Upper lobe of left lung (tissue), 6 donors: ENCODE measurements at regions not wholly inside any gene's neighbourhood (a gene's known extent, or its start where the extent isn't known, plus 50 kb on each side); places are given as distances from the start of the nearest gene placed in this dataset.
"Not testable (repeated sequence)": the region's sequence is repeated elsewhere in the genome, so short reads cannot be mapped to it uniquely, and the experiment has no call there.

Experiments
- ATAC-seq, 2 donors: fragments of 200-7000 bp; cut with Tn5 transposase; one replicate each; pipeline ENCODE4 v1.9.1; 2022; ENCODE audit warnings: mild to moderate bottlenecking in 2 of 2, moderate library complexity in 2 of 2; ENCODE audit not compliant: low FRiP score in 2 of 2
- DNase-seq, 2 donors: peaks; one replicate each; pipeline ENCODE4 v3.0.0-alpha.2; 2019 to 2020
- H3K27ac ChIP-seq, 4 donors: fragments of 200-600 bp; sonication (generic); one replicate each; pipeline ENCODE4 v1.5.1; 2016 to 2019
- H3K27me3 ChIP-seq, 4 donors: fragments of 200-600 bp; sonication (generic); one replicate each; pipeline ENCODE4 v1.5.1; 2017 to 2019
- H3K36me3 ChIP-seq, 4 donors: fragments of 200-600 bp; sonication (generic); one replicate each; pipeline ENCODE4 v1.5.1; 2016 to 2019
- H3K4me1 ChIP-seq, 4 donors: fragments of 200-600 bp; sonication (generic); one replicate each; pipeline ENCODE4 v1.5.1; 2018 to 2019
- H3K4me3 ChIP-seq, 4 donors: fragments of 200-600 bp; sonication (generic); one replicate each; pipeline ENCODE4 v1.5.1; 2017 to 2019; ENCODE audit warnings: mild to moderate bottlenecking in 2 of 4, moderate library complexity in 1 of 4
- H3K9me3 ChIP-seq, 4 donors: fragments of 200-600 bp; sonication (generic); one replicate each; pipeline ENCODE4 v1.5.1; 2018 to 2019
- EP300 ChIP-seq, 4 donors: sonication (generic); formaldehyde crosslinking; IDR thresholded peaks; one replicate each; pipeline ENCODE4 v1.5.1; 2017; ENCODE audit warnings: antibody characterized with exemption in 4 of 4, control low read depth in 2 of 4
- POLR2A ChIP-seq, 4 donors: fragments of 450-650 bp; IDR thresholded peaks; one replicate each; pipeline ENCODE4 v1.5.1; 2016 to 2017; ENCODE audit warnings: antibody characterized with exemption in 4 of 4, mild to moderate bottlenecking in 2 of 4
- POLR2AphosphoS5 ChIP-seq, 2 donors: sonication (generic); formaldehyde crosslinking; IDR thresholded peaks; one replicate each; pipeline ENCODE4 v1.5.1; 2017; ENCODE audit warnings: antibody characterized with exemption in 2 of 2
- WGBS, 2 donors: methylation state at CpG; one replicate each; pipeline ENCODE4 v1.1.5; 2017 to 2018; 5-methylcytosine and 5-hydroxymethylcytosine counted together
- TF ChIP-seq, protein P1 (sequence below), 6 experiments: fragments of 450-650 bp in 4 of 6; fragments of 200-600 bp in 2 of 6; sonication (generic) in 2 of 6; IDR thresholded peaks; one replicate each; pipeline ENCODE4 v1.5.1; 2016 to 2019; ENCODE audit warnings: antibody characterized with exemption in 6 of 6
- donor health status: DM: no; HTN: no; CAD: no; lungs with moderate emphysema.
- donor health status: DM: no; HTN: yes; CAD: no; lungs with severe emphysema.

DNA sequence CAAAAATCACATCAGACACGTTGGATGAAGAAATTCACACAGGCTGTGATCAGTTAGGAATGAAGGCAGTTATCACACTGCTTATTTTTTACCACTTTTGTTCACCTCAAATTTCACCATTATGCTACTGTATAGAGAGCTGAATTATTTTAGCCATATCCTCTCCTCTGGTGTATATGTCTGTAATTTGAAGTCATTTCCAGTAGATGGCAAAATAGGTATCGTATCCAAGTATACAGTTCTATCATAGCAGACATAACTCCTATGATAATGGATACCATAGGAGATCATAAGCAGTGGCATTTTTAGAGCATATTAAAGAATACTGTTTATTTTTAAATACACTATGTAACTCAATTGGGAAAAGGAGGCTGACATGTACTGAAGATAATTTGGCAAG, 909.7 kb downstream of the DNAJB9 start:
- Histone ChIP-seq H3K36me3 (no peaks in the 10 kb centered on the region), H3K4me3 (no peak overlapping the region), H3K27ac (no peak overlapping the region), H3K27me3 (no peaks in the 10 kb centered on the region), H3K9me3 (no peaks in the 10 kb centered on the region), H3K4me1 (no peaks in the 10 kb centered on the region)
- DNase-seq, result no peak
- WGBS, 2 donors, result 44 to 70% methylated on average over 2 of the region's 2 CpGs
- no peak for ATAC-seq
- TF ChIP-seq, protein P1, sequence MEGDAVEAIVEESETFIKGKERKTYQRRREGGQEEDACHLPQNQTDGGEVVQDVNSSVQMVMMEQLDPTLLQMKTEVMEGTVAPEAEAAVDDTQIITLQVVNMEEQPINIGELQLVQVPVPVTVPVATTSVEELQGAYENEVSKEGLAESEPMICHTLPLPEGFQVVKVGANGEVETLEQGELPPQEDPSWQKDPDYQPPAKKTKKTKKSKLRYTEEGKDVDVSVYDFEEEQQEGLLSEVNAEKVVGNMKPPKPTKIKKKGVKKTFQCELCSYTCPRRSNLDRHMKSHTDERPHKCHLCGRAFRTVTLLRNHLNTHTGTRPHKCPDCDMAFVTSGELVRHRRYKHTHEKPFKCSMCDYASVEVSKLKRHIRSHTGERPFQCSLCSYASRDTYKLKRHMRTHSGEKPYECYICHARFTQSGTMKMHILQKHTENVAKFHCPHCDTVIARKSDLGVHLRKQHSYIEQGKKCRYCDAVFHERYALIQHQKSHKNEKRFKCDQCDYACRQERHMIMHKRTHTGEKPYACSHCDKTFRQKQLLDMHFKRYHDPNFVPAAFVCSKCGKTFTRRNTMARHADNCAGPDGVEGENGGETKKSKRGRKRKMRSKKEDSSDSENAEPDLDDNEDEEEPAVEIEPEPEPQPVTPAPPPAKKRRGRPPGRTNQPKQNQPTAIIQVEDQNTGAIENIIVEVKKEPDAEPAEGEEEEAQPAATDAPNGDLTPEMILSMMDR (IDR thresholded peaks at IDR 0.05), result no peak
- TF ChIP-seq EP300 (IDR thresholded peaks at IDR 0.05) (no peak), POLR2A (IDR thresholded peaks at IDR 0.05) (no peak)

GRCh38 chr7:109490607-109491006, 920.9 kb downstream of the DNAJB9 start:
- DNase-seq, H3K4me3 ChIP-seq, H3K36me3 ChIP-seq, ATAC-seq, H3K27me3 ChIP-seq, H3K27ac ChIP-seq, H3K4me1 ChIP-seq, H3K9me3 ChIP-seq: not testable (repeated sequence)
- WGBS, 2 donors, result 88 to 100% methylated on average over 1 of the region's 1 CpG

- ATAC-seq (no peak), DNase-seq (no peak)
- Histone ChIP-seq H3K4me1 (no peaks in the 10 kb centered on the region), H3K27ac (no peak overlapping the region), H3K36me3 (no peaks in the 10 kb centered on the region), H3K9me3 (no peaks in the 10 kb centered on the region), H3K27me3 (no peaks in the 10 kb centered on the region), H3K4me3 (no peak overlapping the region)
- WGBS, 2 donors, result 80 to 82% methylated on average over 5 of the region's 5 CpGs
- TF ChIP-seq POLR2AphosphoS5 (IDR thresholded peaks at IDR 0.05) (no peak), POLR2A (IDR thresholded peaks at IDR 0.05) (no peak), EP300 (IDR thresholded peaks at IDR 0.05) (no peak)
- TF ChIP-seq, protein P1 (IDR thresholded peaks at IDR 0.05), result no peak
Measured at GRCh38 chr7:109497053-109497452, 927.4 kb downstream of the DNAJB9 start.

- no peaks in the 10 kb centered on the region for H3K9me3 ChIP-seq
- H3K4me3 ChIP-seq, result no peak overlapping the region
- no peaks in the 10 kb centered on the region for H3K36me3 ChIP-seq
- no peaks in the 10 kb centered on the region for H3K4me1 ChIP-seq
- DNase-seq (no peak), ATAC-seq (no peak)
- TF ChIP-seq, protein P1 (IDR thresholded peaks at IDR 0.05), result no peak
- TF ChIP-seq POLR2A (IDR thresholded peaks at IDR 0.05) (no peak), POLR2AphosphoS5 (IDR thresholded peaks at IDR 0.05) (no peak), EP300 (IDR thresholded peaks at IDR 0.05) (no peak)
- 87 to 90% methylated on average over 2 of the region's 2 CpGs for WGBS, 2 donors
- no peaks in the 10 kb centered on the region for H3K27me3 ChIP-seq
- no peak overlapping the region for H3K27ac ChIP-seq
Measured at GRCh38 chr7:109498131-109498530, 928.5 kb downstream of the DNAJB9 start.

GRCh38 chr7:109503421-109503820, 933.7 kb downstream of the DNAJB9 start:
- 81 to 87% methylated on average over 2 of the region's 2 CpGs for WGBS, 2 donors
- H3K4me1 ChIP-seq, result no peaks in the 10 kb centered on the region
- H3K27ac ChIP-seq, result no peak overlapping the region
- H3K27me3 ChIP-seq, result no peaks in the 10 kb centered on the region
- no peak for DNase-seq
- H3K9me3 ChIP-seq, result no peaks in the 10 kb centered on the region
- TF ChIP-seq EP300 (IDR thresholded peaks at IDR 0.05) (no peak), POLR2A (IDR thresholded peaks at IDR 0.05) (no peak), POLR2AphosphoS5 (IDR thresholded peaks at IDR 0.05) (no peak)
- TF ChIP-seq, protein P1 (IDR thresholded peaks at IDR 0.05), result no peak
- H3K4me3 ChIP-seq, result no peak overlapping the region
- no peaks in the 10 kb centered on the region for H3K36me3 ChIP-seq
- no peak for ATAC-seq
